ENCODE measurements at regions not wholly inside any gene's neighbourhood (a gene's known extent, or its start where the extent isn't known, plus 50 kb on each side); places are given as distances from the start of the nearest gene placed in this dataset.

DNA sequence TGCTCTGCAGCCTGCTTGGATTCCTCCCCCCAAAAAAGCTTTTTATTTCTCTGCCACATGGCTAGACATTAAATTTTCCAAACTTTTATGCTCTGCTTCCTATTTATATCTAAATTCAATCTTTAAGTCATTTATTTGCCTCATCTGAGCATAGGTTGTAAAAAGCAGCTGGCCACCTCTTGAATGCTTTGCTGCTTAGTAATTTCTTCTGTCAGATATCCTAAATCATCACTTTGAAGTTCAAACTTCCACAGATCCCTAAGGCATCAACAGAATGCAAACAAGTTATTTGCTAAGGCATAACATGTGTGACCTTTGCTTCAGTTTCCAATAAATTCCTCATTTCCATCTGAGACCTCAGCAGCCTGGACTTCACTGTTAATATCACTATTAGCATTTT is 209.6 kb downstream of the FSCB start:
- DNase-seq (ENCODE audit: low spot score) = no peak

GRCh38 chr14:44291366-44291915 is 215.6 kb downstream of the FSCB start:
- DNase-seq (ENCODE audit: low spot score) = no peak

DNA sequence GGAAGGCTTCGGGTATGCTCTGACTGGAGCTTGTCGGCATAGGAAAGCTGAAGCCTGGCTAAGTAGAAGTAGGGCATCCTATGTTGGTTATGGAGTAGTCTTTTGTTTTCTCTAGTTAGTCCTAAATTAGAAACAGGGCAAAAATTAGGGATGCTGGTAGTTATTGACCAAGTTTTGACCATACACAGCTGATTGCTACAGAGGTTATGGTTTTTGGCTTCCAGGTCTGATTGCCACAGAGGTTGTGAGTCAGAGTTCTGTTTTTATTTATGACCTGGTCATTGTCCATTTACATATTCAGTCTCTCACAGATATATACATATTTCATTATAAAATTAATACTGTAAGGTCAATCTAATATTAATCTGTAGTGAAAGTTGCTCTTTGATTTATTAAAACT is 219.2 kb downstream of the FSCB start:
- DNase-seq (ENCODE audit: low spot score) = no peak

- no peak for DNase-seq (ENCODE audit: low spot score)
These were observed 220.9 kb downstream of the FSCB start for GRCh38 chr14:44286201-44286600.

- DNase-seq (ENCODE audit: low spot score) = no peak
These were observed 223.2 kb downstream of the FSCB start for GRCh38 chr14:44283836-44284235.

GRCh38 chr14:44279357-44279756 is 227.7 kb downstream of the FSCB start:
- DNase-seq (ENCODE audit: low spot score) = no peak

DNA sequence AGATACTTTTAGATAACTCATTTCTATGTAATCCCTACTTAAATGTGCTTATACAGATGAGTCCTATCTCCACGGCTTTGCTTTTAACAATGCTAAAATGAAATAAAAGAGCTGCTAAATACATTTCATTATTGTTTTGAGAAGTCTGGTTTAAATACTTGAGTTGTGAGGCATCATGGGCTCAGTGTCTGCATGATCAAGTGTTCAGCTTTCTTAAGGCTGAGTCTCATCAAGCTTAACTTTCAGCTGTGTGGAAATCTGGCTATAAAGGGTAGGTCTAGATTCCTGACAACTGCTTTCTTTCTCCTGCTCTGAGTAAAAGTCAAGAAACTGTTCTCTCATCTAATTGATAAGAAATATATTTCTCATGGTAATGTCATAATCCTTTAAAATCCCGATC is 235.4 kb downstream of the FSCB start:
- DNase-seq (ENCODE audit: low spot score) = no peak

- no peak for DNase-seq (ENCODE audit: low spot score)
These were observed 236.1 kb downstream of the FSCB start for GRCh38 chr14:44271006-44271405.

GRCh38 chr14:44265246-44265645 is 241.8 kb downstream of the FSCB start:
- no peak for DNase-seq (ENCODE audit: low spot score)

- DNase-seq (ENCODE audit: low spot score) = no peak
These were observed 291.4 kb downstream of the FSCB start for GRCh38 chr14:44215660-44216059.

GRCh38 chr14:44211718-44212117 is 295.4 kb downstream of the FSCB start:
- no peak for DNase-seq (ENCODE audit: low spot score)

- peak; percentile 31 for DNase-seq (ENCODE audit: low spot score)
These were observed 302.8 kb downstream of the FSCB start for GRCh38 chr14:44204061-44204835.

DNA sequence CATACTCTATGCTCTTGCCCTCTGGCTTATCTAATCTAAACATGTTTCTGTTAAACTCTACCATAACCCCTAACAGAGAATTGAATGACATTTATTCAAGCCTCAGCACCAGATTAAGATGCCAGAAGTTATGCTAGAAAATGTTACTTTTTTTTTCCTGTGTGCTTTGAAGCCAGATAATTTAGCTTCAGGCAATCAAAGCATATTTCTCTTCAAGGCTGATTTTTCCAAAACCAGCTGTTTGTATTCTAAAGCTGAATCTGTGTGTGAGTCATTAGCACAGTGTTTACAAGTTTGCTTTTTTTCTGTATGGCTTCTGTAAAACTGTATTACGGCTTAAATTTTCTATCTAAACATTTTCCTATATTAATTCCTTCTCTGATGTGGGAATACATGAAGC is 326.1 kb downstream of the FSCB start:
- no peak for DNase-seq (ENCODE audit: low spot score)

DNA sequence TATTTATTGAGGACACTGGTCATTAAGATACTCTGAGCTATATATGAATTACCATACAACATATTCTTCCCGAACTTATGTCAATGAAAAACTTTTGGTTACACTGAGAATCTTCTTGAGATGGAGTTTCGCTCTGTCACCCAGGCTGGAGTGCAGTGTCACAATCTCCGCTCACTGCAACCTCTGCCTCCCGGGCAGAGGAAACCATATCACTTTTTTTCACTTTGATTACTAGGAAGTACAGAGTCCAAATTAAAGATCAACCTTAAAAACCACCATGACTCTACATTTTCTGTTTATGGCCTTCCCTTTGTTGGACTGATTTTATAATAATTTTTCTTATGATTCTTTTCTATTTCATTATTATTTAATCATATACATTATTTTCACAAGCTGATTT is 336.5 kb downstream of the FSCB start:
- DNase-seq (ENCODE audit: low spot score) = no peak

DNA sequence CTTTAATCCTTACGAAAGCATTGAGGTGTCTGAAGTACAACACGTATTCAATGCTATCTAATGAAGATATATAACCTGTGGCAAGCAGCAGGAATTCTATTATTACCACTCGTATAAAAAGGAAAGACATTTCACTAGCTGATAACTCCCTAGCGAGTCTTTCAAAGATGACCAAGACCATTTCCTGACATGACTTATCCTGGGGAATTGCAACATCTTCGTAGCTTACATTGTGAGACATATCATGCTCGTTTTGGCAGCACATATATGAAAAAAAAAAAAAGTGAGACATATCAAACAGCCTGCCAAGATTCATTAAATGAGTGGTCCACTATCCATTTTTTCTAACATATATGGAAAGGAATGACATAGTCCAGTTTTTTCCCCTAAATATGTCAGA is 337.0 kb downstream of the FSCB start:
- DNase-seq (ENCODE audit: low spot score) = peak; percentile 2

GRCh38 chr14:44168566-44168965 is 338.5 kb downstream of the FSCB start:
- DNase-seq (ENCODE audit: low spot score) = no peak

DNA sequence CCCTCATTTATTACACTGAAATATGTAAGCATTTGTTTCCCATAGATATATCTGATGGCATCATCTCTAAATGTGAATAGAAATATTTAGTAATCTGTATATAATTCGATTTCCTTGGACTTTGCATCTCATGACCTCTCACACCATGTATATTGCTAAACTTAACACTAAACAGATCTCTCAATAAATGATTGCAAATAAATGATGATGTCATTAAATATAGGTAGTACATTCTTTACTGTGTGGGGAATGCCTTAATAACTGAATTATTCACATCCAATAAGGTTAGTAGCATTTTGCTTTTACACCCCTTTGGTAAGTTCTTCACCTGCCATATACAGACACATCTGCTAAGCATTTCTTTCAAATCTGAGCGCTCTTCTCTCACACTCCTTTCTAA is 340.5 kb downstream of the FSCB start:
- DNase-seq (ENCODE audit: low spot score) = no peak

DNA sequence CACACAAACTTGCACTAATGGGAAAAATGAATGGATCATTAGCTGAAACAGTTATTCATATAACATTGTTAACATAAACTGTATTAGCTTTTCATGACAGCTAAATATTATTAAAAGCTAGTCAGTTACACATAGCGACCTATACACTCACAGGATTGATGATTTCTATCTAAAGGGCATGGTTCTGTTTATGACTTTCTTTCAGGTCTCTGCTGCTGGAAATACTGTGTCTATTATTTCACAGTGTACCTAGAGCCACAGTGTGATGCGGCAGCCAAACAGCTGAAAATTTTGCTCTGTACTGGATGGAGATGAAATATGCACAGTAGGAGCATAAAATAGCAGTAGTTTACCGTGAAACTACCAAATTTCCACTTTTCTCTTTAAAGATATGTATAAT is 341.1 kb downstream of the FSCB start:
- no peak for DNase-seq (ENCODE audit: low spot score)

DNA sequence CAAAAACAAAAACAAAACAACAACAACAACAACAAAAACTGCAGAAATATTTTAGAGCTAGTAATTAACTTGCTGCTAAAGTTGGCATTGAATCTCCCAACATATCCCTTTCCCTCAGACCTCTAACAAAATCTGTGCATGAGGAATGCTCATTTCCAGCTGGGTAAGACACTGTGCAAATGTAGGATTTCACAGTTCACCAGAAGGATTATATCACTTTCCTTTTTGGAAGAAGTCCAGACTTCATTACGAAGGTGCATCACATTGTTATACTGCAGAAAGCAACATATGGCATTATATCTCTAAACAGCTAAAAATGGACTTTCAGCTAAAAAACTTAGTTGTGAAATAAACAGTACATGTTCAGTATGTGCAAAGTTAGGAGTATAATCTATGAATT is 341.8 kb downstream of the FSCB start:
- no peak for DNase-seq (ENCODE audit: low spot score)

DNA sequence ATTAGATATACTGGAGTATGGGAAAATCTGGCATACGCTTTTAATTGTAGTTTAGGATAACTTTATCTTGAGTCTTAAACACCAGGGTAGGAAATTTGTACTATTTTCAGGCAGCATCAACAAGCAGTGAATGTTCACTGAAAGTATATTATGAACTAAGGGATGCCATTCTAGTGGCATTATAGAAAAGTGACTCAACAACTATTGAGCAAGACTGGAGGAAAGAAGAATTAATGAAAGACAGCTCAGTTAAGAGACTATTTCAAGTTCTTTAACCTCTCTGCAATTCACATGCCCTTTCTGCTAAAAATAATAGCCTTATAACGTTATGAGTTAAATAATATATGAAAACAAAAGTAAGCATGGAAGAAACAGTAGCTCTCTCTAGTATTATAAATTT is 343.1 kb downstream of the FSCB start:
- DNase-seq (ENCODE audit: low spot score) = no peak

GRCh38 chr14:44162197-44162596 is 344.9 kb downstream of the FSCB start:
- no peak for DNase-seq (ENCODE audit: low spot score)

- no peak for DNase-seq (ENCODE audit: low spot score)
These were observed 352.2 kb downstream of the FSCB start for GRCh38 chr14:44154874-44155273.

DNA sequence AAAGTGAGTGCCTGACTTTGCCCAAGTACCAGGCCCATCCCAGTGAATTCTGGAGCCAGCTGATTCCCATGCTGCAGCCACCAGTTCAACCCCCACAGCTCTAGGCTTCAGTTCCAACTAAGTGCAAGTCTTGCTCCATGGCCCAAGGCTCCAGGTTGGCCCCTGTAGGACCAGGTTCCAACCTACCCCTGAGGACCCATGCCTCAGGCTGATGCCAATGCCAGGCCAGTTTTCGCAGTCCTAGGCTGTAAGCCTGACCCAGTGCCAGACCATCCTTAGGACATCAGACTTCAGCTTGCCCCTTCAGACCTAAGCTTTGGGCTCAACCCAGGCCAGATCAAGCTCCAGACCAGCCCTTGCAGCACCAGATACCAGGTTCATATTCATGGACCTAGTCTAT is 352.6 kb downstream of the FSCB start:
- no peak for DNase-seq (ENCODE audit: low spot score)
